HepG2 (cell line): ENCODE measurements at regions not wholly inside any gene's neighbourhood (a gene's known extent, or its start where the extent isn't known, plus 50 kb on each side); places are given as distances from the start of the nearest gene placed in this dataset.

Experiments
- HDAC2 ChIP-seq: sonication (generic); formaldehyde crosslinking; IDR thresholded peaks from 2 replicates; pipeline ENCODE4 v1.4.0; 2020; ENCODE audit warnings: missing genetic modification reagents
- PCBP1 ChIP-seq: fragments of 200-400 bp; formaldehyde crosslinking; IDR thresholded peaks from 2 replicates; pipeline ENCODE4 v1.6.1; 2017; ENCODE audit warnings: mild to moderate bottlenecking, low read depth, low read length, borderline replicate concordance
- RBM22 ChIP-seq: fragments of 200-400 bp; formaldehyde crosslinking; optimal IDR thresholded peaks from 2 replicates; pipeline ENCODE3; 2017; ENCODE audit warnings: mild to moderate bottlenecking, low read length, moderate library complexity
- TCF7L2 ChIP-seq: IDR thresholded peaks from 2 replicates; pipeline ENCODE4 v1.6.1; 2011; ENCODE audit warnings: mild to moderate bottlenecking, low read depth, low read length, moderate library complexity
- TF ChIP-seq, protein P1 (sequence below): sonication (generic); formaldehyde crosslinking; IDR thresholded peaks from 2 replicates; pipeline ENCODE4 v1.5.0; 2020; ENCODE audit warnings: mild to moderate bottlenecking, missing genetic modification reagents, moderate library complexity

DNA sequence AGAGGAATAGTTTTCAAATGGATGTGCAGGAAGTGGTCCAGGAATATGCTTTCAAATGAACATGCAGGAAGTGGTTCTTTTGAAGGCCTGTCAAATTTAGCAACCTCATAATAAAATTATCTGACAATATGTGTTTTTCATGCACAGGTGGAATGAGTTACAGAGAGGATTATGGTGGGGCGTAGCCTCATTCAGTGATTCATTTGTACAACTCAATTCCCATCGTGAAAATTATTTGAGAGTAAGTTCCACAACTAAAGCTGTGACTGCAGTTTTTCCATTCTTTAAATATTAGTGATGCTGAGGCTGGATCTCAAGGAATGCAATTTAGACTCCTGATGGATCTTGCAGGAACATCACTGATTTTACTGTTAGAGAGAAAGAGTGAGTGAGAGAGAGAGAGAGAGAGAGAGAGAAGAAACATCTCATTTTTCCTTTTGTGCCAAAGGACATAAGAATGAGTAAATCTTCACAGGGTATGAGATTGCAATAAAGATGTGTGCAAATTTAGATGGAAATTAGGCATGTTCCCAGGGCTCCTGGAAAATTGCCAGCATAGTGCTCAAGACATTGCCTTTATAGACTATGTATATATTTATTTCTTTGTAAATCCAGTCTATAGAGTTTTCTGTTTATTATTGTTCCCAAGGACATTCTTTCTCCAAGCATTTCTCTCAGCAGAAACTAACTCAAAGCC is 394.9 kb upstream of the ZEB2 start:
- TF ChIP-seq RBM22 = no peak
- no peak for TF ChIP-seq HDAC2 (CRISPR knock-in tag)
- TF ChIP-seq TCF7L2 = no peak
- TF ChIP-seq, protein P1, sequence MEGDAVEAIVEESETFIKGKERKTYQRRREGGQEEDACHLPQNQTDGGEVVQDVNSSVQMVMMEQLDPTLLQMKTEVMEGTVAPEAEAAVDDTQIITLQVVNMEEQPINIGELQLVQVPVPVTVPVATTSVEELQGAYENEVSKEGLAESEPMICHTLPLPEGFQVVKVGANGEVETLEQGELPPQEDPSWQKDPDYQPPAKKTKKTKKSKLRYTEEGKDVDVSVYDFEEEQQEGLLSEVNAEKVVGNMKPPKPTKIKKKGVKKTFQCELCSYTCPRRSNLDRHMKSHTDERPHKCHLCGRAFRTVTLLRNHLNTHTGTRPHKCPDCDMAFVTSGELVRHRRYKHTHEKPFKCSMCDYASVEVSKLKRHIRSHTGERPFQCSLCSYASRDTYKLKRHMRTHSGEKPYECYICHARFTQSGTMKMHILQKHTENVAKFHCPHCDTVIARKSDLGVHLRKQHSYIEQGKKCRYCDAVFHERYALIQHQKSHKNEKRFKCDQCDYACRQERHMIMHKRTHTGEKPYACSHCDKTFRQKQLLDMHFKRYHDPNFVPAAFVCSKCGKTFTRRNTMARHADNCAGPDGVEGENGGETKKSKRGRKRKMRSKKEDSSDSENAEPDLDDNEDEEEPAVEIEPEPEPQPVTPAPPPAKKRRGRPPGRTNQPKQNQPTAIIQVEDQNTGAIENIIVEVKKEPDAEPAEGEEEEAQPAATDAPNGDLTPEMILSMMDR (CRISPR knock-in tag) = no peak
- TF ChIP-seq PCBP1 = no peak
